Left lung (tissue), 4 donors: ENCODE measurements at regions not wholly inside any gene's neighbourhood (a gene's known extent, or its start where the extent isn't known, plus 50 kb on each side); places are given as distances from the start of the nearest gene placed in this dataset.

Experiments
- ATAC-seq: fragments of 200-7000 bp; cut with Tn5 transposase; one replicate; pipeline ENCODE4 v1.9.1; 2020; ENCODE audit warnings: moderate library complexity
- DNase-seq, 4 donors: peaks; one replicate each; pipeline ENCODE4 v3.0.0-alpha.2; 2013 to 2020
- H3K27ac ChIP-seq, 2 donors: fragments of 200-600 bp; sonication (generic) in 1 of 2; one replicate each; pipeline versions ENCODE4 v1.5.0 to v1.8.0; 2020 to 2021
- H3K27me3 ChIP-seq, 2 donors: fragments of 200-600 bp; sonication (generic) in 1 of 2; one replicate each; pipeline versions ENCODE4 v1.5.0 to v1.8.0; 2020 to 2021
- H3K36me3 ChIP-seq, 2 donors: fragments of 200-600 bp; sonication (generic) in 1 of 2; one replicate each; pipeline versions ENCODE4 v1.5.0 to v1.8.0; 2020 to 2021
- H3K4me1 ChIP-seq, 2 donors: fragments of 200-600 bp; one replicate each; pipeline ENCODE4 v1.8.0; 2021
- H3K4me3 ChIP-seq, 2 donors: fragments of 200-600 bp; sonication (generic) in 1 of 2; one replicate each; pipeline versions ENCODE4 v1.5.0 to v1.8.0; 2020 to 2021; ENCODE audit warnings: mild to moderate bottlenecking in 1 of 2
- H3K9me3 ChIP-seq, 2 donors: fragments of 200-600 bp; sonication (generic) in 1 of 2; one replicate each; pipeline versions ENCODE4 v1.5.0 to v1.8.0; 2020 to 2021
- intact Hi-C, 2 donors: fragments of 100-400 bp; cut with DNase I; formaldehyde crosslinking; loops; one replicate each; pipeline versions ENCODE4 v1.11.2 to v1.14.2; 2022
- TF ChIP-seq, protein P1 (sequence below), 2 donors: fragments of 200-600 bp; sonication (generic) in 1 of 2; IDR thresholded peaks; one replicate each; pipeline versions ENCODE4 v1.5.0 to v1.8.0; 2021; ENCODE audit warnings: antibody characterized with exemption in 2 of 2
- donor health status: DM: no; HTN: yes; CAD: no.
- donor health status: DM: no; HTN: no; CAD: no.

DNA sequence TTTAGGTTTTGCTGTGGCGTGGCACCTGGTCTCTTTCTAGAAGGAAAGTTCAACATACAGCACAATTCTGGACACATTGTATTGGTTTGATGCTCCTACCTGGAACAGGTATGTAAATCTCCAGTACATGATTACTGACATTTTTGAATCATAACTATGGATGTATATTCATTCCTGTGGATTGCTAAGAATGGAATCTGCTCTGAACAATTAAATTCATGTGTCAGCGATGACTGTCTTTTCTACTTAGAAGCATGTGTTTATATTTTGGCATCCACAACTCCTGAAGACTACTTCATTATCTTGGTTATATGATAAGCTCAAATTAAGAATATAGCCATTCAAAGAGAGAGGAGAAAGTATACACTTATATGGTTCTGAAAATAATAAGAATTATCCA, 291.8 kb downstream of the CHRM3 start:
- DNase-seq (no peak), ATAC-seq (no peak)
- Histone ChIP-seq H3K36me3 (no peaks in the 10 kb centered on the region), H3K27ac (no peak overlapping the region), H3K4me1 (no peaks in the 10 kb centered on the region), H3K9me3 (no peaks in the 10 kb centered on the region), H3K27me3 (no peaks in the 10 kb centered on the region), H3K4me3 (no peak overlapping the region)
- intact Hi-C loops = no loop called here
- TF ChIP-seq, protein P1, sequence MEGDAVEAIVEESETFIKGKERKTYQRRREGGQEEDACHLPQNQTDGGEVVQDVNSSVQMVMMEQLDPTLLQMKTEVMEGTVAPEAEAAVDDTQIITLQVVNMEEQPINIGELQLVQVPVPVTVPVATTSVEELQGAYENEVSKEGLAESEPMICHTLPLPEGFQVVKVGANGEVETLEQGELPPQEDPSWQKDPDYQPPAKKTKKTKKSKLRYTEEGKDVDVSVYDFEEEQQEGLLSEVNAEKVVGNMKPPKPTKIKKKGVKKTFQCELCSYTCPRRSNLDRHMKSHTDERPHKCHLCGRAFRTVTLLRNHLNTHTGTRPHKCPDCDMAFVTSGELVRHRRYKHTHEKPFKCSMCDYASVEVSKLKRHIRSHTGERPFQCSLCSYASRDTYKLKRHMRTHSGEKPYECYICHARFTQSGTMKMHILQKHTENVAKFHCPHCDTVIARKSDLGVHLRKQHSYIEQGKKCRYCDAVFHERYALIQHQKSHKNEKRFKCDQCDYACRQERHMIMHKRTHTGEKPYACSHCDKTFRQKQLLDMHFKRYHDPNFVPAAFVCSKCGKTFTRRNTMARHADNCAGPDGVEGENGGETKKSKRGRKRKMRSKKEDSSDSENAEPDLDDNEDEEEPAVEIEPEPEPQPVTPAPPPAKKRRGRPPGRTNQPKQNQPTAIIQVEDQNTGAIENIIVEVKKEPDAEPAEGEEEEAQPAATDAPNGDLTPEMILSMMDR (IDR thresholded peaks at IDR 0.05) = no peak

DNA sequence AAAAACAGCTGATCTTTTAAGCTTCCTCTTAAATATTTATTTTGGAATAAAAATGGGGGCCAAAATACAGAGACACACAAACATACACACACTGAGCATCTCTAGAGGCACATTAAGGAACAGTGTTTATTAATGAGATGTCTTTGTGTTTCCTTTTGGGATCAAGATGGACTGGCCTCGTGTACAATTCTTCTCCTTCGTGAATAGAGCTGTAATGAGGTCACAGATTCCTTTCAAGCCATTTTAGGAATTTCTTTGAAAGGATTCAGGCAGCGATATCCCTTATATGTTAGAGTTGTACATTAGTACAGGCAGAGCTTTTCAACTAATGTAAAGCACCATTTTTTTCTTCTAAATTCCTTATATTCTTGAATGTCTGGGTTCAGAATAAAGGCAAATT, 295.7 kb downstream of the CHRM3 start:
- Histone ChIP-seq H3K4me1 (no peaks in the 10 kb centered on the region), H3K27me3 (no peaks in the 10 kb centered on the region), H3K9me3 (no peaks in the 10 kb centered on the region), H3K4me3 (no peak overlapping the region), H3K27ac (no peak overlapping the region), H3K36me3 (no peaks in the 10 kb centered on the region)
- intact Hi-C loops = no loop called here
- ATAC-seq (no peak), DNase-seq (no peak)
- TF ChIP-seq, protein P1 (IDR thresholded peaks at IDR 0.05) = no peak

DNA sequence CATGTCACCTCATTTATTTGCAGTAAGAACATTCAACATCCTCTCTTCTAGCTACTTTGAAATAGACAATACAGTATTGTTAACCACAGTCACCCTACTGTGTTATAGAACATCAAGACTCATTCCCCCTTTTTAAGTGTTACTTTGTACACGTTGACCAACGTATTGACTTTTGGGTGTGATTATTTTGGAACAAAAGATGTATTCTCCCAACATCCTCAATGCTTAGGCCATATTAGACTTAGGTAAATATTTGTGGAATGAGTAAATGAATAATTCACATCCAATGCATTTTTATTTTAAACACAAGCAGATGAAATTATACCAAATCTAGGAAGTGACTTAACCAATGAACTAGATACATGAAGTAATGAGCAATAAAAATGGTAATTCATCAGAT, 296.6 kb downstream of the CHRM3 start:
- H3K4me1 ChIP-seq = no peaks in the 10 kb centered on the region
- intact Hi-C loops = no loop called here
- ATAC-seq (no peak), DNase-seq (no peak)
- H3K9me3 ChIP-seq = no peaks in the 10 kb centered on the region
- H3K4me3 ChIP-seq = no peak overlapping the region
- no peak overlapping the region for H3K27ac ChIP-seq
- H3K36me3 ChIP-seq = no peaks in the 10 kb centered on the region
- TF ChIP-seq, protein P1 (IDR thresholded peaks at IDR 0.05) = no peak
- no peaks in the 10 kb centered on the region for H3K27me3 ChIP-seq

DNA sequence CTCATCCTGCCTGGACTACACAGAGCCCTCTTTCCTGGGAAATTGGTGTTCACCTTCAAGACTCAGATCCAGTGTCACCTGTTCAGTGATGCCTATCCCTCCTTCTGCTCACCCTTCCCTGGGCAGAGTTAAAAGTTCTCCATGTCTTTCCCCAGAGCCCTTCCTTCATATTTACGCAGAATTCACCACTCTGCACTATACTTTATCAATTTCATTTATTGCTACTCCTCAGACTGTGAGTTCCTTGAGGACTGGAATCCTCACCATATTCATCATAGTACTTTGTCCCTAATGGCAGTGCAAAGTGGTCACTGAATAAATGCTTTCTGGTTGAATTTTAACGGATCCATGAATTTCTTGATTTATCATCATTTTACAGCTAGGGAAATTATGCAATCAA, 300.0 kb downstream of the CHRM3 start:
- no peaks in the 10 kb centered on the region for H3K9me3 ChIP-seq
- no peaks in the 10 kb centered on the region for H3K4me1 ChIP-seq
- DNase-seq = no peak
- ATAC-seq = no peak
- no peaks in the 10 kb centered on the region for H3K36me3 ChIP-seq
- no peaks in the 10 kb centered on the region for H3K27me3 ChIP-seq
- TF ChIP-seq, protein P1 (IDR thresholded peaks at IDR 0.05) = no peak
- intact Hi-C loops = no loop called here
- no peak overlapping the region for H3K4me3 ChIP-seq
- no peak overlapping the region for H3K27ac ChIP-seq

GRCh38 chr1:239696317-239696716, 309.9 kb downstream of the CHRM3 start:
- Histone ChIP-seq H3K27me3 (no peaks in the 10 kb centered on the region), H3K27ac (no peak overlapping the region), H3K9me3 (no peaks in the 10 kb centered on the region), H3K36me3 (no peaks in the 10 kb centered on the region), H3K4me1 (no peaks in the 10 kb centered on the region), H3K4me3 (no peak overlapping the region)
- DNase-seq = no peak
- no peak for ATAC-seq
- intact Hi-C loops = no loop called here
- TF ChIP-seq, protein P1 (IDR thresholded peaks at IDR 0.05) = no peak
